ENCODE measurements at regions not wholly inside any gene's neighbourhood (a gene's known extent, or its start where the extent isn't known, plus 50 kb on each side); places are given as distances from the start of the nearest gene placed in this dataset.

DNA sequence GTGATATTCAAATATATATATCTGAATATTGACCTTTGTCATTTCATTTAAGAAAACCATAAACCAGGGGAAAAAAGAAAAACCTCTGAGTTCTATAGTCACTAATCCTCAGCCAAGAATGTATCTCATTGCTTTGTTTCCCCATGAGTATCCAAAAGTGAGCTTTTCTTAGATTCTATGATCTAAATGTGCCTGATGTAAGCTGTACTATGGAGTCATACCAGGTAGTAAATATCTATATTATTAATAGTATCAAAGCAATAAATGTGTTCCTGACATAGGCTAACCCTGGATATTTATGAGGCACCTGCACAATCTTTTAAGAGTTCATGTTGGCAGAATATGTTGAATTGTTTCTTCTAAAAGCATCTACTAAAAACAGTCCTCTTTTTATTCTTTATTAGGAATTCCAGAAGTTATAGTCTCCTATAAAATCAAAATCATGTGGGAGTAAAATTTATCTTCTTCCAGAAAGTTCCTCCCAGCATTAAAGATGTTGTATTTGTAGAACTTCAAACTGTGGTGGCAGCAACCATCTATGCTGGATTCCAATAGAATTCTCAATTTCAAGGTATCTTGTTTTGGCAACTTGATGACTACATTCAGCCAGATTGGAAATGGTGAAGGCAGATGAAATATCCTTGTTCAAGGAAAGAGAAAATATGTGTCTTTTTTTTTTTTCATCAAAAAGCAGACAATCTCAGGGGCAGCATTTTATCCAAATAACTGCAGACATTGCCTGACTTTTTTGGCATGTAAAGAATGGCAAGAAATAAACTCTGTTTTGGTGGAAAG, 139.7 kb upstream of the RASSF8 start:
- no peak for DNase-seq (ENCODE audit: low spot score)
- POLR2A ChIA-PET = no interaction called here
- intact Hi-C loops (cut with micrococcal nuclease; ENCODE audit: unreplicated experiment) = no loop called here

DNA sequence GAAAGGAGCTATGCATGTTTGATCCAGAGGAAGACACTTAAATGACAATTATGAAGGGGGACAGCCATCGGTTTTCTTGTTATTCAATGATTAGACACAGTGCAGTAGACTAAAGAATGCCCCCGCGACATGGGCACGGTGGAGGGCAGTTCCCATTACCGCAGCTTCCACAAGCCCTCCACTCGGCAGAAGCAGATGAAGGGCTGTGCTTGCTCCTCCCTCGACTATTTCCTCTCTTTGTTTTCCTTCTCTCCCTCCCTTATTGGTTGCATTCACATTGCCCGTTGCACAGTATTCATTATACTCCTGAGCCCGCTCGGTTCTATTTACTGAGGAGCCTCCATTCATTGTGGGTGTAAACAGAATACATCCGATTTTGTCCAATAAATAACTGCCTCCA, 138.8 kb upstream of the RASSF8 start:
- intact Hi-C loops (cut with micrococcal nuclease; ENCODE audit: unreplicated experiment) = no loop called here
- CTCF ChIA-PET (ENCODE audit: unreplicated experiment) = no interaction called here

More for the DNA sequence above, 139.7 kb upstream of the RASSF8 start:
- TF ChIP-seq EZH2phosphoT487 (IDR thresholded peaks at IDR 0.05; ENCODE audit: borderline replicate concordance, low read depth, low read length) = no peak
- TF ChIP-seq, protein P1, sequence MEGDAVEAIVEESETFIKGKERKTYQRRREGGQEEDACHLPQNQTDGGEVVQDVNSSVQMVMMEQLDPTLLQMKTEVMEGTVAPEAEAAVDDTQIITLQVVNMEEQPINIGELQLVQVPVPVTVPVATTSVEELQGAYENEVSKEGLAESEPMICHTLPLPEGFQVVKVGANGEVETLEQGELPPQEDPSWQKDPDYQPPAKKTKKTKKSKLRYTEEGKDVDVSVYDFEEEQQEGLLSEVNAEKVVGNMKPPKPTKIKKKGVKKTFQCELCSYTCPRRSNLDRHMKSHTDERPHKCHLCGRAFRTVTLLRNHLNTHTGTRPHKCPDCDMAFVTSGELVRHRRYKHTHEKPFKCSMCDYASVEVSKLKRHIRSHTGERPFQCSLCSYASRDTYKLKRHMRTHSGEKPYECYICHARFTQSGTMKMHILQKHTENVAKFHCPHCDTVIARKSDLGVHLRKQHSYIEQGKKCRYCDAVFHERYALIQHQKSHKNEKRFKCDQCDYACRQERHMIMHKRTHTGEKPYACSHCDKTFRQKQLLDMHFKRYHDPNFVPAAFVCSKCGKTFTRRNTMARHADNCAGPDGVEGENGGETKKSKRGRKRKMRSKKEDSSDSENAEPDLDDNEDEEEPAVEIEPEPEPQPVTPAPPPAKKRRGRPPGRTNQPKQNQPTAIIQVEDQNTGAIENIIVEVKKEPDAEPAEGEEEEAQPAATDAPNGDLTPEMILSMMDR (conservative IDR thresholded peaks at IDR 0.05; ENCODE audit: low read length) = no peak
- H3K36me3 ChIP-seq (ENCODE audit: insufficient read depth, low read length) = no peaks in the 10 kb centered on the region
- H3K79me2 ChIP-seq (ENCODE audit: insufficient read depth, low read depth, low read length) = no peaks in the 10 kb centered on the region
- H3K4me3 ChIP-seq (ENCODE audit: low read depth, low read length, poor library complexity, severe bottlenecking) = no peak overlapping the region
- H3K9me2 ChIP-seq (ENCODE audit: insufficient read depth, low read length) = no peaks in the 10 kb centered on the region
- no peaks in the 10 kb centered on the region for H3K9me3 ChIP-seq (ENCODE audit: low read length)
- BruUV-seq (replicated peaks) = no TSS peak
- no peaks in the 10 kb centered on the region for H4K20me1 ChIP-seq (ENCODE audit: insufficient read depth, low read length)
- H3K4me2 ChIP-seq (ENCODE audit: low read length) = no peak overlapping the region
- no peak overlapping the region for H2AFZ ChIP-seq (ENCODE audit: low read length)
- no peak overlapping the region for H3K27ac ChIP-seq (ENCODE audit: low read depth, low read length, poor library complexity, severe bottlenecking)
- no peaks in the 10 kb centered on the region for H3K4me1 ChIP-seq (ENCODE audit: insufficient read depth, low read length, poor library complexity, severe bottlenecking)
- CTCF ChIA-PET (ENCODE audit: unreplicated experiment) = no interaction called here

DNA sequence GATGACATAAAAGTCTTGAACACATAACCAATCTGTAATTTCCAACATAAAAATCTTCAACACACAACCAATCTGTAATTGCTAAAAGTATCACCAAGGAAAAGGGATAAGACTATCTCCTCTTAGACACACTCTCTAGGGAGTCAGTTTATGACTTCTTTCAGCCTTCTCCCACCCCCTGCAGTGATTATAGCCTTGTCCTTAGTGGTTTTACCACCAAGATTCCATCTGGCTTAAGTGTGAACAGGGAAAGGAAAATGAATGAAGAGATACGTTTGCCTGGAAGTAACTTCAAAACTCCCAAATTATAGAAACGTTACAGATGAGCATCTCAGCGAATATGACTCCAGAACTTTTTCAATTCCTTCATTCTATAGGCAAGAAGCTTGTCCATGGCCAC, 136.2 kb upstream of the RASSF8 start:
- H3K79me2 ChIP-seq (ENCODE audit: insufficient read depth, low read depth, low read length) = no peaks in the 10 kb centered on the region
- H3K36me3 ChIP-seq (ENCODE audit: insufficient read depth, low read length) = no peaks in the 10 kb centered on the region
- H3K4me1 ChIP-seq (ENCODE audit: insufficient read depth, low read length, poor library complexity, severe bottlenecking) = no peaks in the 10 kb centered on the region
- no TSS peak for BruUV-seq (replicated peaks)
- H3K4me2 ChIP-seq (ENCODE audit: low read length) = no peak overlapping the region
- TF ChIP-seq, protein P1 (conservative IDR thresholded peaks at IDR 0.05; ENCODE audit: low read length) = no peak
- TF ChIP-seq EZH2phosphoT487 (IDR thresholded peaks at IDR 0.05; ENCODE audit: borderline replicate concordance, low read depth, low read length) = no peak
- CTCF ChIA-PET (ENCODE audit: unreplicated experiment) = no interaction called here
- no peak overlapping the region for H2AFZ ChIP-seq (ENCODE audit: low read length)
- H3K4me3 ChIP-seq (ENCODE audit: low read depth, low read length, poor library complexity, severe bottlenecking) = no peak overlapping the region
- DNase-seq (ENCODE audit: low spot score) = no peak
- H4K20me1 ChIP-seq (ENCODE audit: insufficient read depth, low read length) = no peaks in the 10 kb centered on the region
- H3K9me2 ChIP-seq (ENCODE audit: insufficient read depth, low read length) = no peaks in the 10 kb centered on the region
- intact Hi-C loops (cut with micrococcal nuclease; ENCODE audit: unreplicated experiment) = no loop called here
- no peaks in the 10 kb centered on the region for H3K9me3 ChIP-seq (ENCODE audit: low read length)
- H3K27ac ChIP-seq (ENCODE audit: low read depth, low read length, poor library complexity, severe bottlenecking) = no peak overlapping the region
- POLR2A ChIA-PET = no interaction called here

More for the DNA sequence above, 138.8 kb upstream of the RASSF8 start:
- Histone ChIP-seq H3K79me2 (ENCODE audit: insufficient read depth, low read depth, low read length) (no peaks in the 10 kb centered on the region), H4K20me1 (ENCODE audit: insufficient read depth, low read length) (no peaks in the 10 kb centered on the region), H2AFZ (ENCODE audit: low read length) (no peak overlapping the region), H3K4me3 (ENCODE audit: low read depth, low read length, poor library complexity, severe bottlenecking) (no peak overlapping the region), H3K9me2 (ENCODE audit: insufficient read depth, low read length) (no peaks in the 10 kb centered on the region), H3K4me2 (ENCODE audit: low read length) (no peak overlapping the region), H3K36me3 (ENCODE audit: insufficient read depth, low read length) (no peaks in the 10 kb centered on the region), H3K4me1 (ENCODE audit: insufficient read depth, low read length, poor library complexity, severe bottlenecking) (no peaks in the 10 kb centered on the region), H3K9me3 (ENCODE audit: low read length) (no peaks in the 10 kb centered on the region), H3K27ac (ENCODE audit: low read depth, low read length, poor library complexity, severe bottlenecking) (no peak overlapping the region)
- DNase-seq (ENCODE audit: low spot score) = no peak
- no TSS peak for BruUV-seq (replicated peaks)
- no peak for TF ChIP-seq EZH2phosphoT487 (IDR thresholded peaks at IDR 0.05; ENCODE audit: borderline replicate concordance, low read depth, low read length)
- TF ChIP-seq, protein P1 (conservative IDR thresholded peaks at IDR 0.05; ENCODE audit: low read length) = no peak
- POLR2A ChIA-PET = no interaction called here
